Breast epithelium (tissue), 3 donors: ENCODE measurements at regions not wholly inside any gene's neighbourhood (a gene's known extent, or its start where the extent isn't known, plus 50 kb on each side); places are given as distances from the start of the nearest gene placed in this dataset.

ENCODE experiments used
- CTCF ChIP-seq, 3 donors: fragments of 450-650 bp; IDR thresholded peaks; one replicate each; pipeline ENCODE4 v1.5.1; 2016 to 2017; ENCODE audit warnings: antibody characterized with exemption in 3 of 3, mild to moderate bottlenecking in 3 of 3, moderate library complexity in 3 of 3
- POLR2A ChIP-seq: fragments of 450-650 bp; IDR thresholded peaks from one replicate; pipeline ENCODE4 v1.6.1; 2016; ENCODE audit warnings: antibody characterized with exemption, mild to moderate bottlenecking, moderate library complexity

- no peak for TF ChIP-seq CTCF (IDR thresholded peaks at IDR 0.05)
- no peak for TF ChIP-seq POLR2A
These were observed 254.8 kb upstream of the PITRM1 start for GRCh38 chr10:3427347-3427746.
